G401 (cell line): ENCODE measurements at regions not wholly inside any gene's neighbourhood (a gene's known extent, or its start where the extent isn't known, plus 50 kb on each side); places are given as distances from the start of the nearest gene placed in this dataset.

Experiments
- DNase-seq: peaks from one replicate; pipeline ENCODE4 v3.0.0-alpha.2; 2015; ENCODE audit warnings: low spot score
- in situ Hi-C: cut with HindIII; loops from 2 replicates; pipeline ENCODE4 v1.10.0; 2016; ENCODE audit warnings: low sequenced_read_pairs, mixed read lengths

- no peak for DNase-seq
- in situ Hi-C loops = no loop called here
These were observed 240.1 kb upstream of the GRAMD2B start for GRCh38 chr5:126182971-126183695.

GRCh38 chr5:126184474-126184873 lies 238.7 kb upstream of the GRAMD2B start:
- in situ Hi-C loops = no loop called here
- no peak for DNase-seq

GRCh38 chr5:126186210-126186609 lies 237.0 kb upstream of the GRAMD2B start:
- no peak for DNase-seq
- in situ Hi-C loops = no loop called here

GRCh38 chr5:126188804-126189203 lies 234.4 kb upstream of the GRAMD2B start:
- in situ Hi-C loops = no loop called here

DNA sequence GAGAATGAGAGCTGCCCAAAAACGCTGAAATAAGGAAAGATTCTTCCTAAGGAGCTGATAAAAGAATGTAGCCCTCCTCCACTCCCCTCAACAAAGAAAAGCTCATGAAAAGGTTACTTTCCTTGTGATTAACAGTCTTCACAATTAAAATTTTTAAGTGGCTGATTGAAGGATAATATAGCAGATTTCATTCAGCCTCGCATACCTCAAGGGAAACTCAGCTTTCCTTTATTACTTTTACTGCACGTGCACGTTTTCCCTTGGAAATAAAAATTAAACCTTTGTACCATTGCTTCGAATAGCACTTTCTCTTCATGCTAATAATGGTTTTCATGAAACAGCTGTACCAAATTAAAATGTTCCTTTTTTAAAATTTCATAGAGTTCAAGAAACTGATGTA lies 234.0 kb upstream of the GRAMD2B start:
- in situ Hi-C loops = no loop called here
- no peak for DNase-seq

More at GRCh38 chr5:126188804-126189203, 234.4 kb upstream of the GRAMD2B start:
- no peak for DNase-seq

DNA sequence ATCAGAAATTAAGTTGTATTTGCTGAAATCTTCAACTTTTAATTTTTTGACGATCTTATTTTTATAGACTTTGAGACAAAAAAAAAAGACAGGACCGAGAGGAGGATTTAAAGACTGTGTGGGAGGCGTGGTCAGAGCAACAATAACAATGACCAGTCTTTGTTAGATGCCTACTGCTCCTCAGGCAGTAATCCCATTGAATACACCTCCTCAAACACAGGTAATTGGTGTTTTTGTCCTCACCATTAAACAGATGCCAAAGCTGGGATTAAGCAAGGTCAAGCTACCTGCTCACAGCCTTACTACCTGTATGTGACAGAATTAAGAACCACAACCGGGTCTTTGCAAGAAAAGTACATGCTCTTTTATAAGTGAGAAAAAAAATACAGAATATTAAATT lies 233.3 kb upstream of the GRAMD2B start:
- in situ Hi-C loops = no loop called here
- no peak for DNase-seq

DNA sequence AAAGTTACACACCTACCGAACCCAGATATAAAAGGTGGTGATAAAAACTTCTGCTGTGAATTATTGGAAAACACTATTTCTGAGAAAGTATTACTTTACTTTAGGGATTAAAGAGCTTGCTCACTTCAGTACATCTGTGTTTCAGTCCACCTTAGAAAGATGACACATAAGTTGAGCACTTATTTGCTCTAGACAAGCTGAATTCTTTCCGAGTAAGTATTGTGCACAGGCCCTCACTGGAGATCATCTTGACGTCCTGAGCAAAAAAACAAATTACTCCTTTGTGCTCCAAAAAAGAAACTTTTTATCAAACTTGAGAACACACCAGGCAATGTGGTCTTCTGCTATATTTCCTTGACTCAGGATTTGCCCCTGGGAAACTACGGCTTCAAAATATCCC lies 231.0 kb upstream of the GRAMD2B start:
- DNase-seq = no peak
- in situ Hi-C loops = no loop called here

DNA sequence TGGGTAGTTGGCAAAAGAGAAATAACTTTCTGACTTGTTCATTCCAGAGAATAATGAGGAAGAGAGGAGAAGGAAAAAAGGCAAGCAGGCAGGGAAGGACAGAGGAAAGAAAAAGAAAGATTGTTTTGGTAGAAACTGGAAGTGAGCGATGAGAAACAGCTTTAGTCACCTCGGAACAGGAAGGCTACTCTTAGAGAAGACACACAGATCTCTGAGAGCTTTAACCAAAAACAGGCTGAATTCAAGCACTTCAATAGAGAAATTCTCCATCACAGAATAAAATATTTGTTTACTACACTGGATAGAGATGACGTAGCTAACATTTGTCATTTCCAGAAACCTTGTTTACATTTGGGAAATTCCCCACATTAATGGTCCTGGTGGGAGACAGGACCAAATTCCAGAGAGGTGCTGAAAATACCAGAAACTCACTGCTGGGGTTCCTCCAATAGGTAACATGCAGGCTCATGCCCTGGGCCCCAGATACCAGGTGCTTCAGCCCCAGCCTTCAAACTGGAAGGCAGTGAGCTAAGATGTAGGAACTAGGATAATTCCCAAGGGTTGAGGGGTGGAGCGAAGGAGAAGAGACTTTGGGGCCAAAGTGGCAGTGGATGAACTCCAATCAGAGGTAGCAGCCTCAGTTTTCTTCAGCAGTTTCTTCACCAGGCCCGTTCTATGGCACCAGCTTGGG lies 227.7 kb upstream of the GRAMD2B start:
- in situ Hi-C loops = no loop called here
- no peak for DNase-seq

DNA sequence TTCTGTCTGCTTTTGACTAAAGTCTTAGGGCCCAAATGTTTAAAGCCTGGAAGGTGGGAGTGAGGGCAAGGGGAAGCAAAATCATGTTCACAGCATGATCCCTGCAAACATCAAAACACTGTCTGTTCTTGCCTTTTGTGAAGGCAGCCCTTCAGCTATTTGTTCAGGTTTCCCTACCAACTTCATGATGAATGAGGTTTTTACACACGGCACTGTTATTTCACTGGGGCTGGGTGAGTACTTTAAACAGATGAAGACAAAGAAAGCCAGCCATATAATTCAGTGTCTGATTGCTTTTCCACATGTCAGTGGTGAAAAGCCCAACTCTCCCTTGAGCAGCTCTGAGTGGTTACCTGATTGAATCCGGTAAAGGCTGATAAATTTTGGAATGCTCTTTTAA lies 224.7 kb upstream of the GRAMD2B start:
- DNase-seq = no peak
- in situ Hi-C loops = no loop called here

- DNase-seq = no peak
- in situ Hi-C loops = no loop called here
These were observed 223.7 kb upstream of the GRAMD2B start for GRCh38 chr5:126199467-126199866.

DNA sequence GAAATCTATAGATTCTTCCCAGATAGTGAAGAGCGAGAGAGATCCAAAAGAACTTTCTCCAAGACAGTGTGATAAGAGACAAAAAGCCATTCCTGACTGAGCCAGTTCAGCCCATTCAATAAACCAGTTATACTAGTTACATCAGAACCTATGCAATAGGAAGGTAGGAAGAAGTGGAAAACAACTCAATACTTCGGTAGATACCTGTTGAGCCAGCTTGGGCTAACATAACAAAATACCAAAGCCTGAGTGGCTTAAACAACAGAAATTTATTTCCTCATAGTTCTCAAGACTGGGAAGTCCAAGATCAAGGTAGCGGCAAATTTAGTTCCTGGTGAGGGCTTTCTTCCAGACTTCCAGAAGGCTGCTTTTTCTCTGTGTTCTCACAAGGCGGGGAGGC lies 214.5 kb upstream of the GRAMD2B start:
- DNase-seq = no peak
- in situ Hi-C loops = no loop called here

GRCh38 chr5:126210955-126211354 lies 212.3 kb upstream of the GRAMD2B start:
- in situ Hi-C loops = no loop called here
- no peak for DNase-seq

GRCh38 chr5:126219616-126220015 lies 203.6 kb upstream of the GRAMD2B start:
- in situ Hi-C loops = no loop called here
- DNase-seq = peak; percentile 5

- in situ Hi-C loops = no loop called here
- no peak for DNase-seq
These were observed 202.5 kb upstream of the GRAMD2B start for GRCh38 chr5:126220725-126221124.

- in situ Hi-C loops = no loop called here
- DNase-seq = no peak
These were observed 194.3 kb upstream of the GRAMD2B start for GRCh38 chr5:126228934-126229333.

DNA sequence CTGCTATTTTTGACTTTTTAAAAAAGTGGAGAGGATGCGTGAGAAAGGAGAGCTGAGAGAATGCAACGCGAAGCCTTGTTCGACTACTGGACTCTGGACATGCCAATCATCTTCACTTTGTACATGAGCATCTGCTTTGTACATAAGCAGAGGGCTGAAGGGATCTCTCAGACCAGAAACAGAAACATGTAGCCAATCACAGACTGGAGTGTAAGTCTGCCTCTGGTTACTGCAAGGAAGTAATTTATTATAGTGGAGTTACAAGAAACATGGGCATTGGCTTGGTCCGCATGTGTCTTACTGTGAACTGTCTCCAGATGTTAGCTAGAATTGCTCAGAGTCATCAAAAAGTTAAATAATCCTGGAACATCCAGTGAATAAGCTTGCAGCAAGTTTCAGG lies 190.0 kb upstream of the GRAMD2B start:
- in situ Hi-C loops = no loop called here

DNA sequence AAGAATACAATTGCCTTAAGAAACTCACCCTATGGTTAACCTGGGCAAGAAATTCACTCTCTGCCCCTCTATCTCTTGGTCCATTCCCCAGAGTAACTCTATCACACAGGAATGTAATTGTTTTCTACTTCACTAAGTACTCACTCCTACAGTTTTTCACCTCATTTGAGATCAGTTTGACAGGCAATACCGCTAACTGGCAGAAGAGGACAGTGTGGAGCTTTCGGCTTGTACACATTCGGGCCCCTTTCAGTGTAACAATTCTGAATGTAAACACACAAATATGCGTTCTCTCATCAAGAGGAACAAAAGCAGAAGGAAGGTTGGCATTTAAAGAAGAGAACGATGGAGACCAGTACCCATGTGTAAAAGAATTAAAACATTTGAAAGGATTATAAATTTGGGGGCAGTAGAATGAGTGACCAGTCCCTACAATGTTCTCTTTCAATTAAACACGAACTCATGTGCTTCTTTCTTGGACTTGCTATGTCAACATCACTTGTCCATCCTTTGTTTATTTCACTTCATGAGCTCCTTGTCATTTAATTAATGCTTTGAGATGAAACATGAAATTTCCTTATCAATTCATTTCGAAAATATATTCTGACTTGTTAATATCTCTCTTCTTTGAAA lies 188.5 kb upstream of the GRAMD2B start:
- in situ Hi-C loops = no loop called here
- DNase-seq = peak; percentile 14

More for the DNA sequence above, 190.0 kb upstream of the GRAMD2B start:
- no peak for DNase-seq

DNA sequence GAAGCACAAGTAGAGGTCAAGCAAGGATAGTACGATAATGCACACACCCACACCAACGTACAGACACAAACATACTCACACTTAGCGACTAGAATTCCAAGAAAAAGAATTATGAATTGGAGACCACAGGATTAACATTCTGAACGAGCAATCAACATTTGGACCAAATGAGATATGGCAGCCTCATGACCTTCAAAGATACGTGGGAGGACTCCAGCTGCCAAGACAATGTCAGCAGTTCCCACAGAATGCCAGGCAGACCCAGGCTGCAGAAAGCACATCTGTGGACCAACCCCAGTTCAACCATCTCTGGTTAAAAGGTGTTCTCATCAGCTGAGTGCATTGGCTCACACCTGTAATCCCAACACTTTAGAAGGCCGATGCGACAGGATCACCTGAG lies 187.6 kb upstream of the GRAMD2B start:
- in situ Hi-C loops = no loop called here
- no peak for DNase-seq

GRCh38 chr5:126236994-126237393 lies 186.2 kb upstream of the GRAMD2B start:
- DNase-seq = no peak
- in situ Hi-C loops = no loop called here

- DNase-seq = no peak
- in situ Hi-C loops = no loop called here
These were observed 174.6 kb upstream of the GRAMD2B start for GRCh38 chr5:126248611-126249010.
